ENCODE measurements at regions not wholly inside any gene's neighbourhood (a gene's known extent, or its start where the extent isn't known, plus 50 kb on each side); places are given as distances from the start of the nearest gene placed in this dataset.

GRCh38 chr1:226492426-226493137 lies 56.0 kb upstream of the STUM start:
- TF ChIP-seq POLR2A (IDR thresholded peaks at IDR 0.05) (no peak), CTCF (IDR thresholded peaks at IDR 0.05) (no peak)
